IMR-90 (cell line): ENCODE measurements at regions not wholly inside any gene's neighbourhood (a gene's known extent, or its start where the extent isn't known, plus 50 kb on each side); places are given as distances from the start of the nearest gene placed in this dataset.

Source experiments
- ATAC-seq: fragments of 200-7000 bp; cut with Tn5 transposase; 2 replicates; pipeline ENCODE4 v1.9.1; 2020; ENCODE audit warnings: low read depth, mild to moderate bottlenecking, moderate library complexity
- BruUV-seq: library from RNA; stranded (reverse); fragments of 400-500 nt; replicated peaks from 2 replicates; lab custom pipeline; 2021; lab: Mats Ljungman, UMichigan
- CTCF ChIA-PET: fragments of 300-600 bp; formaldehyde crosslinking; extraction: SDS; loops from one replicate; lab custom pipeline; 2021; ENCODE audit warnings: antibody characterized with exemption; lab: Yijun Ruan, JAX
- POLR2A ChIA-PET: fragments of 300-600 bp; sonication (Branson Sonifier 250); formaldehyde crosslinking; loops from one replicate; lab custom pipeline; 2022; ENCODE audit warnings: antibody characterized with exemption; ENCODE audit not compliant: unreplicated experiment; lab: Charles Lee
- DNase-seq: peaks from one replicate; pipeline ENCODE4 v3.0.0; 2013
- H2AFZ ChIP-seq: replicated peaks from 2 replicates; pipeline ENCODE3; 2013; ENCODE audit warnings: low read length, mild to moderate bottlenecking; ENCODE audit not compliant: poor library complexity
- H2AK5ac ChIP-seq: 2 replicates; pipeline ENCODE4 v1.6.1; 2013; ENCODE audit warnings: low read depth, low read length, inconsistent platforms
- H2AK9ac ChIP-seq: replicated peaks from 2 replicates; pipeline ENCODE3; 2013; ENCODE audit warnings: mild to moderate bottlenecking, low read depth, low read length, moderate library complexity; ENCODE audit not compliant: poor library complexity
- H2BK120ac ChIP-seq: 2 replicates; pipeline ENCODE4 v1.6.1; 2013; ENCODE audit warnings: low read depth, low read length, inconsistent platforms
- H2BK15ac ChIP-seq: 3 replicates; pipeline ENCODE4 v1.6.1; 2013; ENCODE audit warnings: low read depth, low read length, inconsistent platforms
- H2BK20ac ChIP-seq: 2 replicates; pipeline ENCODE4 v1.6.1; 2013; ENCODE audit warnings: low read depth, mild to moderate bottlenecking, inconsistent platforms, low read length, moderate library complexity
- H2BK5ac ChIP-seq: 2 replicates; pipeline ENCODE4 v1.6.1; 2013; ENCODE audit warnings: mild to moderate bottlenecking, low read depth, low read length, inconsistent platforms; ENCODE audit not compliant: poor library complexity, severe bottlenecking
- H3K14ac ChIP-seq: replicated peaks from 2 replicates; pipeline ENCODE4 v1.6.1; 2013; ENCODE audit warnings: low read depth, low read length, inconsistent platforms
- H3K18ac ChIP-seq: 2 replicates; pipeline ENCODE4 v1.6.1; 2013; ENCODE audit warnings: low read depth, low read length, control low read depth
- H3K23ac ChIP-seq: 2 replicates; pipeline ENCODE4 v1.6.1; 2013; ENCODE audit warnings: low read depth, low read length, inconsistent platforms
- H3K27ac ChIP-seq: 2 replicates; pipeline ENCODE4 v1.5.1; 2013; ENCODE audit warnings: mild to moderate bottlenecking, control low read depth, low read length; ENCODE audit not compliant: insufficient read depth
- H3K27me3 ChIP-seq: 2 replicates; pipeline ENCODE4 v1.6.1; 2013; ENCODE audit warnings: low read length; ENCODE audit not compliant: control insufficient read depth, insufficient read depth
- H3K36me3 ChIP-seq: 2 replicates; pipeline ENCODE4 v1.6.1; 2013; ENCODE audit warnings: low read length, mixed read lengths; ENCODE audit not compliant: control insufficient read depth, insufficient read depth
- H3K4ac ChIP-seq: 2 replicates; pipeline ENCODE4 v1.6.1; 2013; ENCODE audit warnings: low read depth, low read length, inconsistent platforms
- H3K4me1 ChIP-seq: 2 replicates; pipeline ENCODE4 v1.6.1; 2013; ENCODE audit warnings: low read length, mixed read lengths; ENCODE audit not compliant: control insufficient read depth, insufficient read depth
- H3K4me2 ChIP-seq: 2 replicates; pipeline ENCODE4 v1.6.1; 2013; ENCODE audit warnings: low read depth, mild to moderate bottlenecking, control low read depth, low read length, moderate library complexity
- H3K4me3 ChIP-seq: 2 replicates; pipeline ENCODE4 v1.5.1; 2013; ENCODE audit warnings: low read depth, mild to moderate bottlenecking, control low read depth, low read length, moderate library complexity; ENCODE audit not compliant: insufficient read depth
- H3K56ac ChIP-seq: 2 replicates; pipeline ENCODE4 v1.6.1; 2013; ENCODE audit warnings: low read length, inconsistent platforms; ENCODE audit not compliant: insufficient read depth; ENCODE audit errors: extremely low read depth
- H3K79me1 ChIP-seq, 2 experiments: 2 replicates each; pipeline ENCODE4 v1.6.1; 2013; ENCODE audit warnings: low read length in 2 of 2, inconsistent platforms in 1 of 2, low read depth in 1 of 2
- H3K9ac ChIP-seq: 2 replicates; pipeline ENCODE4 v1.6.1; 2013; ENCODE audit warnings: low read depth, low read length, control low read depth
- H3K9me1 ChIP-seq: 2 replicates; pipeline ENCODE4 v1.6.1; 2013; ENCODE audit warnings: low read length, inconsistent platforms; ENCODE audit not compliant: insufficient read depth
- H3K9me3 ChIP-seq: 2 replicates; pipeline ENCODE4 v1.6.1; 2013; ENCODE audit warnings: low read length; ENCODE audit not compliant: control insufficient read depth, insufficient read depth
- H4K20me1 ChIP-seq: 2 replicates; pipeline ENCODE4 v1.6.1; 2013; ENCODE audit warnings: low read length, inconsistent platforms; ENCODE audit not compliant: insufficient read depth
- H4K5ac ChIP-seq: 2 replicates; pipeline ENCODE4 v1.6.1; 2013; ENCODE audit warnings: mild to moderate bottlenecking, low read depth, low read length, control low read depth
- H4K8ac ChIP-seq, 2 experiments: 2 replicates each; pipeline ENCODE4 v1.6.1; 2013; ENCODE audit warnings: low read depth in 2 of 2, low read length in 2 of 2, control low read depth in 1 of 2, inconsistent platforms in 1 of 2
- H4K91ac ChIP-seq: 2 replicates; pipeline ENCODE4 v1.6.1; 2013; ENCODE audit warnings: low read depth, low read length, inconsistent platforms; ENCODE audit not compliant: insufficient read depth
- BHLHE40 ChIP-seq: fragments of 150-350 bp; IDR thresholded peaks from 2 replicates; pipeline ENCODE4 v1.6.1; 2016; ENCODE audit warnings: mild to moderate bottlenecking, low read depth, low read length
- CEBPB ChIP-seq: IDR thresholded peaks from 2 replicates; pipeline ENCODE4 v1.6.1; 2012; ENCODE audit warnings: low read depth, low read length, improper control_type of control experiment
- CHD1 ChIP-seq: IDR thresholded peaks from 2 replicates; pipeline ENCODE4 v1.6.1; 2012; ENCODE audit warnings: low read depth, low read length, improper control_type of control experiment
- CTCF ChIP-seq: conservative IDR thresholded peaks from 2 replicates; pipeline ENCODE4 v1.5.1; 2012; ENCODE audit warnings: mild to moderate bottlenecking, low read depth, low read length, improper control_type of control experiment
- ELK1 ChIP-seq: fragments of 150-350 bp; IDR thresholded peaks from 2 replicates; pipeline ENCODE4 v1.6.1; 2016; ENCODE audit warnings: low read depth, mild to moderate bottlenecking, low read length, moderate library complexity, borderline replicate concordance
- FOS ChIP-seq: fragments of 150-350 bp; IDR thresholded peaks from 2 replicates; pipeline ENCODE4 v1.6.1; 2016; ENCODE audit warnings: low read depth, low read length
- MAFK ChIP-seq: IDR thresholded peaks from 2 replicates; pipeline ENCODE4 v1.6.1; 2012; ENCODE audit warnings: low read depth, low read length, improper control_type of control experiment
- MAZ ChIP-seq: IDR thresholded peaks from 2 replicates; pipeline ENCODE4 v1.6.1; 2012; ENCODE audit warnings: low read depth, mild to moderate bottlenecking, low read length, improper control_type of control experiment, moderate library complexity, borderline replicate concordance
- MXI1 ChIP-seq: IDR thresholded peaks from 2 replicates; pipeline ENCODE4 v1.6.1; 2012; ENCODE audit warnings: low read depth, mild to moderate bottlenecking, low read length, moderate library complexity, borderline replicate concordance
- NFE2L2 ChIP-seq: fragments of 150-350 bp; IDR thresholded peaks from 2 replicates; pipeline ENCODE4 v1.6.1; 2016; ENCODE audit warnings: low read depth, mild to moderate bottlenecking, low read length
- POLR2A ChIP-seq: IDR thresholded peaks from 2 replicates; pipeline ENCODE4 v1.6.1; 2012; ENCODE audit warnings: mild to moderate bottlenecking, low read depth, low read length
- RAD21 ChIP-seq: IDR thresholded peaks from 2 replicates; pipeline ENCODE4 v1.6.1; 2012; ENCODE audit warnings: low read length, improper control_type of control experiment
- RCOR1 ChIP-seq: IDR thresholded peaks from 2 replicates; pipeline ENCODE4 v1.6.1; 2012; ENCODE audit warnings: mild to moderate bottlenecking, low read length, improper control_type of control experiment; ENCODE audit not compliant: insufficient replicate concordance
- RFX5 ChIP-seq: IDR thresholded peaks from 2 replicates; pipeline ENCODE4 v1.8.0; 2012; ENCODE audit warnings: low read depth, mild to moderate bottlenecking, low read length, moderate library complexity
- SMC3 ChIP-seq: fragments of 150-350 bp; IDR thresholded peaks from 2 replicates; pipeline ENCODE4 v1.6.1; 2016; ENCODE audit warnings: low read depth, mild to moderate bottlenecking, antibody characterized with exemption, low read length, moderate library complexity
- USF2 ChIP-seq: fragments of 150-350 bp; IDR thresholded peaks from 2 replicates; pipeline ENCODE4 v1.6.1; 2017; ENCODE audit warnings: mild to moderate bottlenecking, antibody characterized with exemption, low read length, low read depth
- WGBS, 2 experiments: methylation state at CpG; one replicate each; pipeline versions ENCODE4 v1.1.5 to v1.1.7; 2013; ENCODE audit warnings: missing lambda C conversion rate in 2 of 2; ENCODE audit not compliant: insufficient read length in 1 of 2; ENCODE audit errors: extremely low coverage in 2 of 2; 5-methylcytosine and 5-hydroxymethylcytosine counted together
- dilution Hi-C: fragments of 300-500 bp; cut with HindIII; formaldehyde crosslinking; loops from one replicate; pipeline ENCODE4 v1.14.3; 2018; ENCODE audit warnings: low sequenced_read_pairs; ENCODE audit not compliant: unreplicated experiment
- in situ Hi-C: fragments of 300-500 bp; cut with MboI; formaldehyde crosslinking; loops from 3 replicates; pipeline ENCODE4 v1.14.3; 2019; ENCODE audit warnings: low sequenced_read_pairs, inconsistent platforms, mixed read lengths
- intact Hi-C: fragments of 100-400 bp; cut with micrococcal nuclease; formaldehyde crosslinking; loops from 2 replicates; pipeline ENCODE4 v1.10.0; 2022

GRCh38 chr15:88394553-88395145 lies 72.5 kb downstream of the MRPL46 start:
- CTCF ChIA-PET: no interaction called here
- in situ Hi-C loops: no loop called here
- dilution Hi-C loops: no loop called here

More at GRCh38 chr15:88394553-88395145, 72.5 kb downstream of the MRPL46 start:
- H2AK5ac ChIP-seq: no peak overlapping the region
- WGBS, 2 experiments: no CpG with 5 or more reads among the region's 1 CpG
- H3K14ac ChIP-seq: no peak overlapping the region
- no peak overlapping the region for H2AFZ ChIP-seq
- H2BK20ac ChIP-seq: no peak overlapping the region
- H3K9me1 ChIP-seq: no peaks in the 10 kb centered on the region
- no peaks in the 10 kb centered on the region for H3K79me1 ChIP-seq
- H3K18ac ChIP-seq: no peak overlapping the region
- no peak overlapping the region for H2BK5ac ChIP-seq
- no peak overlapping the region for H3K23ac ChIP-seq
- intact Hi-C loops: no loop called here
- ATAC-seq (no peak), DNase-seq (no peak)
- no peak overlapping the region for H2BK120ac ChIP-seq
- no peaks in the 10 kb centered on the region for H3K27me3 ChIP-seq
- H2AK9ac ChIP-seq: no peak overlapping the region
- no peaks in the 10 kb centered on the region for H3K4me1 ChIP-seq
- H4K91ac ChIP-seq: no peak overlapping the region
- H3K4me2 ChIP-seq: no peak overlapping the region
- TF ChIP-seq POLR2A (no peak), CHD1 (no peak), SMC3 (no peak), MAFK (no peak), CTCF (no peak), ELK1 (no peak), USF2 (no peak), RFX5 (no peak), RCOR1 (no peak), MAZ (no peak), FOS (no peak), NFE2L2 (no peak), BHLHE40 (no peak), MXI1 (no peak), RAD21 (no peak), CEBPB (no peak)
- no TSS peak for BruUV-seq
- no peaks in the 10 kb centered on the region for H3K36me3 ChIP-seq
- no peak overlapping the region for H3K9ac ChIP-seq
- H4K8ac ChIP-seq: no peak overlapping the region
- no peak overlapping the region for H3K27ac ChIP-seq
- H3K4me3 ChIP-seq: no peak overlapping the region
- H4K5ac ChIP-seq: no peak overlapping the region
- H4K20me1 ChIP-seq: no peaks in the 10 kb centered on the region
- no peak overlapping the region for H3K4ac ChIP-seq
- no peak overlapping the region for H2BK15ac ChIP-seq
- POLR2A ChIA-PET: no interaction called here
- no peaks in the 10 kb centered on the region; the same call in 1 of the 2 replicates for H3K9me3 ChIP-seq
- H3K56ac ChIP-seq: no peak overlapping the region
